ENCODE measurements at regions not wholly inside any gene's neighbourhood (a gene's known extent, or its start where the extent isn't known, plus 50 kb on each side); places are given as distances from the start of the nearest gene placed in this dataset.

DNA sequence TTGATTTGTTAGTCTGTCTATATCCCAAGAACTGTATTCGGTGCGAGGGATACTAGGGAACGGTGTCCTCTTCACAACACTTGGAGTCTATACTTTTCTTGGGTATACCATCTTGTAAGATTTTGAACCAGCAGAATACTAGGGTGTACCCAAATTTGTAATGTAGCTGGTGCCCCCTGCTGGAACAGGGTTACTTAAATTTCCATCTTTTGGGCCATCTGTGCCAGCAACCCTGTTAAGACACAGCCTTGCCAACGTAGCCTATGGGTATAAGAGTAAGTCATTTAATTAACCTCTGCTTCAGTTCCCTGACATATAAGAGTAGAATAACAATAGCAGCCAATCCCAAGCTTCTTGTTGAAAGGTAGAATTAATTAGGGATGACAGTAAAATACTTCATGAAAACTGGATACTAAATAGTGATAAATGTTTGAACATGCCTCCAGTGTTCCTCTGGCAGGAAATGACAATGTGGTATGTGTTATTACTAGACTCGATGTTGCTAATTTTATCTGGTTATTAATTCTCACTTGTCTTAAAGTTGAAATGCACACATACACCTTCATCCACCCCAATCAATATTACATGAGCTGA is 607.6 kb downstream of the FGF9 start:
- TF ChIP-seq, protein P1, sequence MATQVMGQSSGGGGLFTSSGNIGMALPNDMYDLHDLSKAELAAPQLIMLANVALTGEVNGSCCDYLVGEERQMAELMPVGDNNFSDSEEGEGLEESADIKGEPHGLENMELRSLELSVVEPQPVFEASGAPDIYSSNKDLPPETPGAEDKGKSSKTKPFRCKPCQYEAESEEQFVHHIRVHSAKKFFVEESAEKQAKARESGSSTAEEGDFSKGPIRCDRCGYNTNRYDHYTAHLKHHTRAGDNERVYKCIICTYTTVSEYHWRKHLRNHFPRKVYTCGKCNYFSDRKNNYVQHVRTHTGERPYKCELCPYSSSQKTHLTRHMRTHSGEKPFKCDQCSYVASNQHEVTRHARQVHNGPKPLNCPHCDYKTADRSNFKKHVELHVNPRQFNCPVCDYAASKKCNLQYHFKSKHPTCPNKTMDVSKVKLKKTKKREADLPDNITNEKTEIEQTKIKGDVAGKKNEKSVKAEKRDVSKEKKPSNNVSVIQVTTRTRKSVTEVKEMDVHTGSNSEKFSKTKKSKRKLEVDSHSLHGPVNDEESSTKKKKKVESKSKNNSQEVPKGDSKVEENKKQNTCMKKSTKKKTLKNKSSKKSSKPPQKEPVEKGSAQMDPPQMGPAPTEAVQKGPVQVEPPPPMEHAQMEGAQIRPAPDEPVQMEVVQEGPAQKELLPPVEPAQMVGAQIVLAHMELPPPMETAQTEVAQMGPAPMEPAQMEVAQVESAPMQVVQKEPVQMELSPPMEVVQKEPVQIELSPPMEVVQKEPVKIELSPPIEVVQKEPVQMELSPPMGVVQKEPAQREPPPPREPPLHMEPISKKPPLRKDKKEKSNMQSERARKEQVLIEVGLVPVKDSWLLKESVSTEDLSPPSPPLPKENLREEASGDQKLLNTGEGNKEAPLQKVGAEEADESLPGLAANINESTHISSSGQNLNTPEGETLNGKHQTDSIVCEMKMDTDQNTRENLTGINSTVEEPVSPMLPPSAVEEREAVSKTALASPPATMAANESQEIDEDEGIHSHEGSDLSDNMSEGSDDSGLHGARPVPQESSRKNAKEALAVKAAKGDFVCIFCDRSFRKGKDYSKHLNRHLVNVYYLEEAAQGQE (IDR thresholded peaks at IDR 0.05; ENCODE audit: insufficient read depth in 1 of 2, low read depth in 2 of 2, low read length in 2 of 2), result no peak

DNA sequence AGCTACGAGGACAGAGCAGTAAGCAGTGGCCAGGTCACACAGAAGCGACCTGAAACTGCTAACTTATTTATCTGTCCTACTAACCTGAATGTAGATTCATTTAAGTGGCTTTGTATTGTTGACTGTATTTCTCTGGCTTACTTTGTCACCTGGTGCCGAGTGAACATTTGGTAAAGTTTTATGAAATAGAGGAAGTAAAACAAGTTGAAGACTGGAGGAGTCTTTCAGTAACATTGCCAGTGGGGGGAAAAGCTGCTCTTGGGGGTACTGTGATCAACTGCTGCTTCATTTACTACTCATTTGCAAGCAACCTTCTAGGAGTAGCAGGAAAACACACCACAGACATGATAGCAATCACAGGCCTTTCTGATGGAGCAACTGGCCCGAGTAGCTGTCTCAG is 615.0 kb downstream of the FGF9 start:
- no peak for TF ChIP-seq FOXP2 (optimal IDR thresholded peaks at IDR 0.05; ENCODE audit: borderline replicate concordance, extremely low read depth, extremely low read length, insufficient read depth)
- TF ChIP-seq SIN3A (IDR thresholded peaks at IDR 0.05; ENCODE audit: borderline replicate concordance, insufficient read depth, low read length), result no peak
- TF ChIP-seq, protein P1 (IDR thresholded peaks at IDR 0.05; ENCODE audit: insufficient read depth in 1 of 2, low read depth in 2 of 2, low read length in 2 of 2), result no peak
- no peak for TF ChIP-seq POLR2AphosphoS5 (IDR thresholded peaks at IDR 0.05; ENCODE audit: low read depth, low read length)
- TF ChIP-seq TAF1 (IDR thresholded peaks at IDR 0.05; ENCODE audit: borderline replicate concordance, insufficient read depth, low read length), result no peak

DNA sequence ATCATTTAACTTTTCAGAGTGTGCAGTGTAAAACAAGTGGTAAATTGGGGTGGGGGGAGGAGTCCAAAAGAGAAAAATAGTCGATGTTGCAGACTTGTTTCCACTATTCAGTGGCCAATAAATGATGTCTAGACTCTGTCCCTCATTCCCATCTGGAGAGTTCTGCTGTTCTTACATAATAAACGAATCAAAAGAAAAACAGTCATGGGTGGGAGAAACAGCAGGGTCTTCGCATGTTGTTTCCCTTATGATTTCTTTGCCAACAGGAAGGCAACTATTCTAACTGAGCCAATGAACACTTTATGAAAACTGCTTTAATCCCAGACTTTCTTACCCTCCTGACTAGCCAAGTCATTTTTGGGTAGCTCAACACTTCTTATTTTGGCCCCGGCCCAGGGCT is 615.5 kb downstream of the FGF9 start:
- TF ChIP-seq TAF1 (IDR thresholded peaks at IDR 0.05; ENCODE audit: borderline replicate concordance, insufficient read depth, low read length) (no peak), SIN3A (IDR thresholded peaks at IDR 0.05; ENCODE audit: borderline replicate concordance, insufficient read depth, low read length) (no peak), FOXP2 (optimal IDR thresholded peaks at IDR 0.05; ENCODE audit: borderline replicate concordance, extremely low read depth, extremely low read length, insufficient read depth) (no peak)
- TF ChIP-seq, protein P1 (IDR thresholded peaks at IDR 0.05; ENCODE audit: insufficient read depth in 1 of 2, low read depth in 2 of 2, low read length in 2 of 2), result no peak

DNA sequence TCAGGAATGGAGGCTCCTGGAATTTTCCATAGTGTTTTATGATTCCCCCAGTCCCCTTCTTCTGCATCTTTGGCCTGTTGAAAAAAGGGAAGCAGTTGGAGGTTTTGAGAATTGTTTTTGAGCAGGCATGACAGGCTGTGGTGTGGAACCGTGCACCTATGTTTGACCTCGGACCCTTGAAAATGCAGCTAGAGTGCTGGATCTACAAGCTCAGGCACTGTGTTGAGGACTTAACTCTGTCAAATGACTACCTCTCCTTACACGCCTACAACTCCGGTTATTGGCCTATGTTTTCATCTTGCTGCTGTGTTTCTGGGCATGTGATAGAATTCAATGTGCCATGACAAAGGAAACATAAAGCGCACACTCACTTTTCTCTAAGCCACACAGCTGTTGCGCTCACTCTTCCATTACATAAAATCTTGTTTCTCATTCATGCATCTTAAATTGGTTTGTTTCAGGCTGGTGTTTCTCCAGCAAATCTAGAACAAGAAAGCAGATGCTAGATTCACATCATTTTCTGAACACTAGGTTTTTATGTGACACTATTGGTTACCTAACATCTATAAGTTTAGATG is 616.6 kb downstream of the FGF9 start:
- TF ChIP-seq, protein P1 (IDR thresholded peaks at IDR 0.05; ENCODE audit: insufficient read depth in 1 of 2, low read depth in 2 of 2, low read length in 2 of 2), result no peak
- TF ChIP-seq POLR2AphosphoS5 (IDR thresholded peaks at IDR 0.05; ENCODE audit: low read depth, low read length) (no peak), TAF1 (IDR thresholded peaks at IDR 0.05; ENCODE audit: borderline replicate concordance, insufficient read depth, low read length) (no peak), FOXP2 (optimal IDR thresholded peaks at IDR 0.05; ENCODE audit: borderline replicate concordance, extremely low read depth, extremely low read length, insufficient read depth) (no peak), SIN3A (IDR thresholded peaks at IDR 0.05; ENCODE audit: borderline replicate concordance, insufficient read depth, low read length) (no peak)

DNA sequence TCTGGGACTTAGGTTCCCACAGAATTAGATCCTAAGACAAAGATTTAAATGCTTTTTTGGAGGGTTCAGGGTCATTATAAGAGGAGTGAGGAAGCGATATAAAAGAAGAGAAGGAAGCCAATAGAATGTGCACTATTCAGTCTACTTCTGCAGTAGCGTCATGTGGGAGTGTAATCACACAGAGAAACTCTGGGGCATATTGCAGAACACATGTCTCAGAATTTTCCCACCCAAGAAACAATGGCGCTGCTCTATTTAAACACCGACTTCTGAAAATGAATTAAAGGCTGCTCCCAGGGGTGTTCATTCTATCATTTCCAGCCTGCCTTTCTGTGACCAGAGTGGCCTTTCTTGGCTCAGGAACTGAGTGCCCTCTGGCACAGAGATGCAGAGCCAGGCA is 617.6 kb downstream of the FGF9 start:
- TF ChIP-seq, protein P1 (IDR thresholded peaks at IDR 0.05; ENCODE audit: insufficient read depth in 1 of 2, low read depth in 2 of 2, low read length in 2 of 2), result no peak
- TF ChIP-seq FOXP2 (optimal IDR thresholded peaks at IDR 0.05; ENCODE audit: borderline replicate concordance, extremely low read depth, extremely low read length, insufficient read depth) (no peak), POLR2AphosphoS5 (IDR thresholded peaks at IDR 0.05; ENCODE audit: low read depth, low read length) (no peak), TAF1 (IDR thresholded peaks at IDR 0.05; ENCODE audit: borderline replicate concordance, insufficient read depth, low read length) (no peak), SIN3A (IDR thresholded peaks at IDR 0.05; ENCODE audit: borderline replicate concordance, insufficient read depth, low read length) (no peak)
